ENCODE measurements at regions not wholly inside any gene's neighbourhood (a gene's known extent, or its start where the extent isn't known, plus 50 kb on each side); places are given as distances from the start of the nearest gene placed in this dataset.

GRCh38 chr15:46685096-46685495, 1032.2 kb upstream of the SEMA6D start:
- no peak for DNase-seq
- H3K4me1 Mint-ChIP-seq: no peaks in the 10 kb centered on the region

DNA sequence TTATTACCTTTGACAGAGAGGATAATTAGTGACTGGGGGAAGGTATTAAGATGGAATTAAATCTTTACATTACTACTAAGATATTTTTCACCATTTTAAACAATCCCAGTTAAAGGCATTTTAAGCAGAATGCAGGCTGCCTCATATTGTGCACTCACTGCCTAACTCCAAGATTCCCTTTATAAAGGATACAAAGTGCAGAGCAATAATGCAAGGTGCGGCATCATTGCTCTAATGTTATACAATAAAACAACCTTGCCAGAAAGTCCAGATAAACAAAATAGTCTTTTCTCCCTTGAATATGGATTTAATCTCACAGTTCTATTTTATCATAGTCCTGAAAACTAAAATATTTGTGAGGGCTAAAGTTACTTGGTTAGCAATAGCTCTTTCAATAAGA, 1031.6 kb upstream of the SEMA6D start:
- no peak for TF ChIP-seq CTCF (IDR thresholded peaks at IDR 0.05)
- Mint-ChIP-seq H3K9me3 (no peaks in the 10 kb centered on the region), H3K36me3 (ENCODE audit: low read depth) (no peaks in the 10 kb centered on the region), H3K4me3 (no peak overlapping the region), H3K27ac (no peak overlapping the region), H3K27me3 (ENCODE audit: low read depth, poor library complexity) (no peaks in the 10 kb centered on the region), H3K4me1 (no peaks in the 10 kb centered on the region)
- no peak for DNase-seq

More at GRCh38 chr15:46685096-46685495, 1032.2 kb upstream of the SEMA6D start:
- H3K9me3 Mint-ChIP-seq: no peaks in the 10 kb centered on the region
- H3K4me3 Mint-ChIP-seq: no peak overlapping the region
- no peaks in the 10 kb centered on the region for H3K27me3 Mint-ChIP-seq (ENCODE audit: low read depth, poor library complexity)
- no peak overlapping the region for H3K27ac Mint-ChIP-seq
- no peak for TF ChIP-seq CTCF (IDR thresholded peaks at IDR 0.05)
- no peaks in the 10 kb centered on the region for H3K36me3 Mint-ChIP-seq (ENCODE audit: low read depth)

- Mint-ChIP-seq H3K4me1 (no peaks in the 10 kb centered on the region), H3K27ac (no peak overlapping the region), H3K36me3 (ENCODE audit: low read depth) (no peaks in the 10 kb centered on the region), H3K9me3 (no peaks in the 10 kb centered on the region), H3K27me3 (ENCODE audit: low read depth, poor library complexity) (no peaks in the 10 kb centered on the region), H3K4me3 (no peak overlapping the region)
- DNase-seq: no peak
- no peak for TF ChIP-seq CTCF (IDR thresholded peaks at IDR 0.05)
Observed at GRCh38 chr15:46696281-46696680, 1021.0 kb upstream of the SEMA6D start.

- Mint-ChIP-seq H3K36me3 (ENCODE audit: low read depth) (no peaks in the 10 kb centered on the region), H3K4me1 (no peaks in the 10 kb centered on the region), H3K27me3 (ENCODE audit: low read depth, poor library complexity) (peaks cover 7% of the 10 kb centered on the region), H3K4me3 (no peak overlapping the region), H3K27ac (no peak overlapping the region), H3K9me3 (peaks cover 7% of the 10 kb centered on the region)
- no peak for DNase-seq
- TF ChIP-seq CTCF (IDR thresholded peaks at IDR 0.05): no peak
Observed at GRCh38 chr15:46701346-46701745, 1016.0 kb upstream of the SEMA6D start.

GRCh38 chr15:46701896-46702295, 1015.4 kb upstream of the SEMA6D start:
- no peaks in the 10 kb centered on the region for H3K4me1 Mint-ChIP-seq
- H3K27ac Mint-ChIP-seq: no peak overlapping the region
- peaks cover 7% of the 10 kb centered on the region for H3K27me3 Mint-ChIP-seq (ENCODE audit: low read depth, poor library complexity)
- no peaks in the 10 kb centered on the region for H3K36me3 Mint-ChIP-seq (ENCODE audit: low read depth)
- no peak for DNase-seq
- peaks cover 12% of the 10 kb centered on the region for H3K9me3 Mint-ChIP-seq
- H3K4me3 Mint-ChIP-seq: no peak overlapping the region
- TF ChIP-seq CTCF (IDR thresholded peaks at IDR 0.05): no peak

DNA sequence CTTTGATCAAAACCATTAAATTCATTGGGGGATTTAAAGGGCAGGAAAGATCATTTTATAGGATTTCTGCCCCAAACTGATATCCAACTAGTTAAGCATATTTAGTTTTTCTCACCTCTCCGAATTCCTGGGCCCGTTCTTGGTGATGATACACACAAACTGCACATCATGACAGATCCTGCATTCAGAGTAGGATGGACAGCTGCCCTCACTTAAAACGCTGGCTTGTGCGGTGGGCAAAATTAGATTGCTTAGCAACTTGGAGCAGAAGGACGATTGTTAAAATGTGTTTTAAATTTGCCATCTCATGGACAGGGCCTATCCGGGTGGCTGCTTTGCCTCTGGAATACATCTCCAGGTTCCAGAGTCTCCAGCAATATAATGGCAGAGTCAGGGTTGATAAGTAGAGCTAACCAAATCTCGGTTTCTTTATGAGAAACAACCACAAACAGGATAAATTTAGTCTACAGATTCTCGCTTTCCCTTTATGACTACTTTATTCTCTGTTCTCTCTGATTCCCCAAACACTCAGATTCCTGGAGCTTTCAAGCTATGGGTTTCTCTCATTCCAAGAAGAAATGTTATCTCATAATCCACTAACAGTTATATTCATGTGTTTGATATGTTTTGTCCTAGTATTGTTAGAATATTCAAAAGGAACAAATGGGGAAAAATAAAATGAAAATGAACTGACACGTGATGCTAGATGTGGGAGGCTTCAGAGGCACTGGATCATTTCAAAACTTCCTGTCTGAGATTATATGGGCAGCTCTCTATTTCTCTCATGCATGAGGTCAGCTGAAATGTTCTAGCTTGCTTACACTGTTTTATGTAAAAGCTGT, 1014.1 kb upstream of the SEMA6D start:
- no peak overlapping the region for H3K4me3 Mint-ChIP-seq
- no peak for DNase-seq
- peaks cover 23% of the 10 kb centered on the region for H3K9me3 Mint-ChIP-seq
- H3K27me3 Mint-ChIP-seq (ENCODE audit: low read depth, poor library complexity): peaks cover 7% of the 10 kb centered on the region
- no peak overlapping the region for H3K27ac Mint-ChIP-seq
- peaks cover 2% of the 10 kb centered on the region for H3K4me1 Mint-ChIP-seq
- TF ChIP-seq CTCF (IDR thresholded peaks at IDR 0.05): no peak
- H3K36me3 Mint-ChIP-seq (ENCODE audit: low read depth): peaks cover 6% of the 10 kb centered on the region

Measured in nephron progenitor cell (in vitro differentiated cells).